PC-9 (cell line): ENCODE measurements at regions not wholly inside any gene's neighbourhood (a gene's known extent, or its start where the extent isn't known, plus 50 kb on each side); places are given as distances from the start of the nearest gene placed in this dataset.
A peak's percentile ranks its signal among the peaks of the same experiment; 100 is the strongest.

Experiments used
- BruUV-seq: library from RNA; stranded (reverse); fragments of 400-500 nt; replicated peaks from 2 replicates; lab custom pipeline; 2021; lab: Mats Ljungman, UMichigan
- CTCF ChIA-PET: fragments of 300-600 bp; sonication (Branson Sonifier 250); formaldehyde crosslinking; loops from one replicate; lab custom pipeline; 2022; ENCODE audit warnings: antibody characterized with exemption; lab: Charles Lee
- POLR2A ChIA-PET: fragments of 300-600 bp; sonication (Branson Sonifier 250); formaldehyde crosslinking; loops from one replicate; lab custom pipeline; 2022; ENCODE audit warnings: antibody characterized with exemption; ENCODE audit not compliant: unreplicated experiment; lab: Charles Lee
- DNase-seq, 2 experiments: peaks; one replicate each; pipeline versions ENCODE4 v3.0.0 to v3.0.0-alpha.2; 2015 to 2022; ENCODE audit warnings: mixed read lengths in 1 of 2
- H2AFZ ChIP-seq: fragments of 200-600 bp; sonication (generic); 2 replicates; pipeline ENCODE4 v1.8.1; 2017; ENCODE audit warnings: antibody characterized with exemption
- H3F3A ChIP-seq: fragments of 200-600 bp; sonication (generic); 2 replicates; pipeline ENCODE4 v1.8.1; 2017; ENCODE audit warnings: antibody characterized with exemption, mild to moderate bottlenecking, low read depth; ENCODE audit not compliant: insufficient read depth
- H3K27ac ChIP-seq: fragments of 200-600 bp; sonication (generic); 2 replicates; pipeline ENCODE4 v1.6.1; 2016; ENCODE audit warnings: mixed run types
- H3K27me3 ChIP-seq: fragments of 200-600 bp; sonication (generic); 2 replicates; pipeline ENCODE4 v1.6.1; 2016; ENCODE audit warnings: low read depth, mixed run types; ENCODE audit not compliant: insufficient read depth
- H3K36me3 ChIP-seq: fragments of 200-600 bp; sonication (generic); 2 replicates; pipeline ENCODE4 v1.6.1; 2016; ENCODE audit warnings: low read depth, mixed run types
- H3K4me1 ChIP-seq: fragments of 200-600 bp; sonication (generic); replicated peaks from 2 replicates; pipeline ENCODE4 v1.6.1; 2016; ENCODE audit warnings: mixed run types; ENCODE audit not compliant: insufficient read depth
- H3K4me2 ChIP-seq: fragments of 200-600 bp; sonication (generic); 2 replicates; pipeline ENCODE4 v1.6.1; 2017; ENCODE audit warnings: mixed run types
- H3K4me3 ChIP-seq: fragments of 200-600 bp; sonication (generic); 2 replicates; pipeline ENCODE4 v1.6.1; 2016; ENCODE audit warnings: mixed run types
- H3K79me2 ChIP-seq: fragments of 200-600 bp; sonication (generic); 2 replicates; pipeline ENCODE4 v1.6.1; 2017; ENCODE audit warnings: low read depth, mixed run types
- H3K9me2 ChIP-seq: fragments of 200-600 bp; sonication (generic); 2 replicates; pipeline ENCODE4 v1.8.1; 2017; ENCODE audit warnings: mild to moderate bottlenecking; ENCODE audit not compliant: insufficient read depth
- H3K9me3 ChIP-seq: fragments of 200-600 bp; sonication (generic); 2 replicates; pipeline ENCODE4 v1.8.1; 2016; ENCODE audit warnings: low read depth; ENCODE audit not compliant: insufficient read depth
- H4K20me1 ChIP-seq: fragments of 200-600 bp; sonication (generic); 2 replicates; pipeline ENCODE4 v1.8.1; 2017; ENCODE audit not compliant: insufficient read depth
- CTCF ChIP-seq: fragments of 200-600 bp; sonication (generic); conservative IDR thresholded peaks from 2 replicates; pipeline ENCODE4 v1.6.1; 2017; ENCODE audit warnings: mixed run types, antibody characterized with exemption, mild to moderate bottlenecking, moderate library complexity
- EZH2 ChIP-seq: fragments of 200-600 bp; sonication (generic); IDR thresholded peaks from 2 replicates; pipeline ENCODE4 v1.8.0; 2017; ENCODE audit warnings: antibody characterized with exemption, low read depth
- intact Hi-C: fragments of 100-400 bp; cut with micrococcal nuclease; formaldehyde crosslinking; loops from one replicate; pipeline ENCODE4 v1.10.0; 2022; ENCODE audit not compliant: unreplicated experiment

GRCh38 chr4:129179276-129179675, 83.3 kb downstream of the C4orf33 start:
- no peaks in the 10 kb centered on the region for H3K4me1 ChIP-seq
- ChIA-PET CTCF (no interaction called here), POLR2A (no interaction called here)
- H3K4me3 ChIP-seq, result no peak overlapping the region
- no peaks in the 10 kb centered on the region for H3K79me2 ChIP-seq
- H3K27ac ChIP-seq, result no peak overlapping the region
- no peaks in the 10 kb centered on the region for H3K27me3 ChIP-seq
- no TSS peak for BruUV-seq
- no peak overlapping the region for H3K4me2 ChIP-seq
- no peaks in the 10 kb centered on the region for H3K36me3 ChIP-seq
- H3K9me3 ChIP-seq, result no peaks in the 10 kb centered on the region
- no peak for DNase-seq
- H4K20me1 ChIP-seq, result no peaks in the 10 kb centered on the region
- TF ChIP-seq CTCF, result no peak
- TF ChIP-seq EZH2, result no peak
- H3K9me2 ChIP-seq, result no peaks in the 10 kb centered on the region
- H3F3A ChIP-seq, result no peaks in the 10 kb centered on the region
- no peak overlapping the region for H2AFZ ChIP-seq
- intact Hi-C loops, result no loop called here

- Histone ChIP-seq H3K27ac (no peak overlapping the region), H3K79me2 (no peaks in the 10 kb centered on the region), H4K20me1 (no peaks in the 10 kb centered on the region), H3K4me2 (0 out of 2 replicates have a peak overlapping the region, but pooled peaks have one; percentile 16), H3K9me2 (no peaks in the 10 kb centered on the region; the same call in 1 of the 2 replicates), H3K36me3 (no peaks in the 10 kb centered on the region), H3K9me3 (no peaks in the 10 kb centered on the region), H3F3A (no peaks in the 10 kb centered on the region), H2AFZ (no peak overlapping the region), H3K27me3 (no peaks in the 10 kb centered on the region), H3K4me1 (no peaks in the 10 kb centered on the region), H3K4me3 (no peak overlapping the region)
- BruUV-seq, result no TSS peak
- intact Hi-C loops, result no loop called here
- POLR2A ChIA-PET, result interaction anchor here (0.6 kb wide), 1 partner anchor 97 kb away, joined by 4 read pairs; no protein-coding TSS in a partner anchor
- TF ChIP-seq EZH2 (no peak), CTCF (no peak)
- CTCF ChIA-PET, result no interaction called here
- no peak for DNase-seq
These were observed 93.7 kb downstream of the C4orf33 start for GRCh38 chr4:129189630-129190029.

DNA sequence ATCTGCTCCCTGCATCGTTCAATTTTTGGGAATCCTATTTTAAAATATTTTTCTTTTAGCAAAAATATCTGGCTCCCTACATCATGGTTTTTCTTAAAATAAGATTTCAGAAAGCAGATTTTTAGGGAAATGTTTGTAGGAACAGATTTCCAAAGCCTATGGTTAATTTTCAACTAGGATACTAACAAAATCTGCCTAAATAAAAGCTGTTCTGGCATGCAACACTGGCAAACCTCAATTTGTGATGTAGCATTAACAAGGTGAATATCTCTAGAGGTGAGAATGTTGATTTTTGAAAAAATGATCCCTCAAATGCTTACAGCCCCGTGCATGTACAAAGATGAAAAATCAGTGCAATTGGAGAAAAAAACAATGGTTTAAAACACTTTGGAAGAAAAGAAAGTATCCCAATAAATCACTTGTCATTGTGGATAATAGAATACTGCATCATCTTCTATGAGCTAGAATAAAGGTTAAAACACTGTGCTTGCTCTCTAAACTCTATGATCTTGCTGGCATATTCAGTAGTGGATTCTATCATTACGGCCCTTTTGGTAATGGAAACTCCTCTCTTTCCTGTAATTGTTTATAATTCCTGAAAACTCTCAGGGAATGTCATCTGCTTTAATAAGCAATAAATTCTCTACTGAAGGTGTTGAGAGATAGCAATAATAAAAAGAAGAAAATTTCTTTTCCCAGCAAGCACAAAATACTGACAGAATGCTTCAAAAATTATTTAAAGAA, 97.6 kb downstream of the C4orf33 start:
- no peak for DNase-seq
- Histone ChIP-seq H3K4me2 (no peak overlapping the region), H4K20me1 (no peaks in the 10 kb centered on the region), H3K4me1 (no peaks in the 10 kb centered on the region), H3K79me2 (no peaks in the 10 kb centered on the region), H3F3A (no peaks in the 10 kb centered on the region), H3K27me3 (no peaks in the 10 kb centered on the region), H3K27ac (no peak overlapping the region), H3K4me3 (no peak overlapping the region), H2AFZ (no peak overlapping the region), H3K9me2 (no peaks in the 10 kb centered on the region), H3K36me3 (no peaks in the 10 kb centered on the region), H3K9me3 (no peaks in the 10 kb centered on the region)
- intact Hi-C loops, result no loop called here
- CTCF ChIA-PET, result no interaction called here
- no TSS peak for BruUV-seq
- TF ChIP-seq CTCF, result no peak
- TF ChIP-seq EZH2, result no peak
- POLR2A ChIA-PET, result no interaction called here
